Endodermal cell (in vitro differentiated cells): ENCODE measurements at regions not wholly inside any gene's neighbourhood (a gene's known extent, or its start where the extent isn't known, plus 50 kb on each side); places are given as distances from the start of the nearest gene placed in this dataset.

Source experiments
- DNase-seq: peaks from one replicate; pipeline ENCODE4 v3.0.0-alpha.2; 2017
- H3K27ac ChIP-seq: 2 replicates; pipeline ENCODE4 v1.5.1; 2013; ENCODE audit warnings: mild to moderate bottlenecking, low read depth, low read length, moderate library complexity
- H3K27me3 ChIP-seq: 2 replicates; pipeline ENCODE4 v1.6.1; 2013; ENCODE audit warnings: mild to moderate bottlenecking, low read length, moderate library complexity; ENCODE audit not compliant: insufficient read depth, control insufficient read depth, poor library complexity, severe bottlenecking
- H3K36me3 ChIP-seq: 2 replicates; pipeline ENCODE4 v1.7.0; 2013; ENCODE audit warnings: mild to moderate bottlenecking, low read length, moderate library complexity; ENCODE audit not compliant: control insufficient read depth, insufficient read depth
- H3K4me1 ChIP-seq: one replicate; pipeline ENCODE4 v1.7.0; 2013; ENCODE audit warnings: low read length; ENCODE audit not compliant: control insufficient read depth, insufficient read depth
- H3K4me3 ChIP-seq: 2 replicates; pipeline ENCODE4 v1.5.1; 2013; ENCODE audit warnings: mild to moderate bottlenecking, low read length, moderate library complexity
- H3K9ac ChIP-seq: 2 replicates; pipeline ENCODE4 v1.6.1; 2013; ENCODE audit warnings: mild to moderate bottlenecking, low read length, moderate library complexity; ENCODE audit not compliant: poor library complexity, severe bottlenecking; ENCODE audit errors: extremely low read depth
- H3K9me3 ChIP-seq: 2 replicates; pipeline ENCODE4 v1.6.1; 2013; ENCODE audit warnings: mild to moderate bottlenecking, low read length, moderate library complexity; ENCODE audit not compliant: control insufficient read depth
- H3K27ac Mint-ChIP-seq: 2 replicates; pipeline ENCODE4 v1.8.0; 2020; ENCODE audit warnings: mixed read lengths
- H3K27me3 Mint-ChIP-seq: 2 replicates; pipeline ENCODE4 v1.8.0; 2021; ENCODE audit warnings: mild to moderate bottlenecking, mixed read lengths; ENCODE audit not compliant: insufficient read depth
- H3K36me3 Mint-ChIP-seq: 2 replicates; pipeline ENCODE4 v1.8.0; 2020; ENCODE audit warnings: low read depth, mixed read lengths
- H3K4me1 Mint-ChIP-seq: 2 replicates; pipeline ENCODE4 v1.8.0; 2020; ENCODE audit warnings: mixed read lengths
- H3K4me3 Mint-ChIP-seq: 2 replicates; pipeline ENCODE4 v1.8.0; 2020; ENCODE audit warnings: mild to moderate bottlenecking, moderate library complexity, mixed read lengths
- H3K9me3 Mint-ChIP-seq: 2 replicates; pipeline ENCODE4 v1.8.0; 2020; ENCODE audit warnings: mild to moderate bottlenecking, mixed read lengths
- CTCF ChIP-seq: fragments of 200-600 bp; sonication (generic); conservative IDR thresholded peaks from 2 replicates; pipeline ENCODE4 v1.5.0; 2021; ENCODE audit warnings: antibody characterized with exemption, mild to moderate bottlenecking
- WGBS, 2 experiments: methylation state at CpG; one replicate each; pipeline versions ENCODE4 v1.1.5 to v1.1.7; 2013; ENCODE audit warnings: missing lambda C conversion rate in 2 of 2, mixed read lengths in 1 of 2; ENCODE audit not compliant: insufficient coverage in 1 of 2, insufficient read length in 1 of 2; 5-methylcytosine and 5-hydroxymethylcytosine counted together

DNA sequence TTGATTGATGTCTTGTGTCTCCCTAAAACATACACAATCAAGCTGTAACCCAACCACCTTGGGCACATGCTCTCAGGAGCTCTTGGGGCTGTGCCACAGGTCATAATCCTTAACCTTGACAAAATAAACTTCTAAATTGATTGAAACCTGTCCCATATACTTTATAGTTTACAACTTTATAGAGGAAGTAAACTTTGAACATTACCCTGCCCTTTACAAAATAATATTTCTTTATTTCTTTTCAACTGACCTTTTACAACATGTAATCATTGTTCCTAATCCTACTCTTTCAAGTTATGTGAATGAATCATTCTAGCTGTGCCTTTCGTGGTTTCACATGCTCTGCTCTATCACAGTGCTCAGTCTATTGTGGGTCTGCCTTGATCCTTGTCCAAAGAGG is 118.3 kb upstream of the ATP1A1 start:
- no peak overlapping the region for H3K4me3 Mint-ChIP-seq
- Histone ChIP-seq H3K4me3 (no peak overlapping the region), H3K9me3 (no peaks in the 10 kb centered on the region), H3K36me3 (no peaks in the 10 kb centered on the region), H3K27me3 (no peaks in the 10 kb centered on the region), H3K27ac (no peak overlapping the region), H3K4me1 (peaks cover 17% of the 10 kb centered on the region), H3K9ac (no peak overlapping the region)
- H3K36me3 Mint-ChIP-seq = no peaks in the 10 kb centered on the region
- no peak for DNase-seq
- H3K27ac Mint-ChIP-seq = no peak overlapping the region
- H3K4me1 Mint-ChIP-seq = peaks cover 19% of the 10 kb centered on the region
- no peaks in the 10 kb centered on the region for H3K27me3 Mint-ChIP-seq
- 63 to 94% methylated on average over 1 of the region's 1 CpG for WGBS, 2 experiments
- no peaks in the 10 kb centered on the region for H3K9me3 Mint-ChIP-seq
- TF ChIP-seq CTCF = no peak

GRCh38 chr1:116255486-116256285 is 117.4 kb upstream of the ATP1A1 start:
- Histone ChIP-seq H3K4me3 (no peak overlapping the region), H3K27me3 (no peaks in the 10 kb centered on the region), H3K4me1 (peaks cover 22% of the 10 kb centered on the region), H3K27ac (no peak overlapping the region), H3K9me3 (no peaks in the 10 kb centered on the region), H3K9ac (no peak overlapping the region), H3K36me3 (no peaks in the 10 kb centered on the region)
- H3K4me1 Mint-ChIP-seq = peaks cover 24% of the 10 kb centered on the region
- H3K9me3 Mint-ChIP-seq = no peaks in the 10 kb centered on the region
- H3K36me3 Mint-ChIP-seq = no peaks in the 10 kb centered on the region
- DNase-seq = no peak
- no peaks in the 10 kb centered on the region for H3K27me3 Mint-ChIP-seq
- H3K27ac Mint-ChIP-seq = no peak overlapping the region
- no peak for TF ChIP-seq CTCF
- WGBS, 2 experiments = 85 to 100% methylated on average over 3 to 6 of the region's 6 CpGs
- H3K4me3 Mint-ChIP-seq = no peak overlapping the region

- H3K27ac Mint-ChIP-seq = no peak overlapping the region
- no peak overlapping the region for H3K9ac ChIP-seq
Measured at GRCh38 chr1:116256286-116256649, 116.8 kb upstream of the ATP1A1 start.

More at GRCh38 chr1:116256286-116256649, 116.8 kb upstream of the ATP1A1 start:
- H3K4me3 Mint-ChIP-seq = no peak overlapping the region
- Histone ChIP-seq H3K4me3 (no peak overlapping the region), H3K27ac (no peak overlapping the region), H3K9me3 (no peaks in the 10 kb centered on the region), H3K27me3 (no peaks in the 10 kb centered on the region), H3K4me1 (peaks cover 26% of the 10 kb centered on the region), H3K36me3 (no peaks in the 10 kb centered on the region)
- H3K36me3 Mint-ChIP-seq = no peaks in the 10 kb centered on the region
- peaks cover 30% of the 10 kb centered on the region for H3K4me1 Mint-ChIP-seq
- DNase-seq = no peak
- no peak for TF ChIP-seq CTCF
- no peaks in the 10 kb centered on the region for H3K27me3 Mint-ChIP-seq
- no peaks in the 10 kb centered on the region for H3K9me3 Mint-ChIP-seq
- WGBS, 2 experiments = 92 to 95% methylated on average over 2 of the region's 2 CpGs
